ENCODE measurements at regions not wholly inside any gene's neighbourhood (a gene's known extent, or its start where the extent isn't known, plus 50 kb on each side); places are given as distances from the start of the nearest gene placed in this dataset.

- DNase-seq = no peak
These were observed 165.9 kb upstream of the PITX1 start for GRCh38 chr5:135199919-135200318.

DNA sequence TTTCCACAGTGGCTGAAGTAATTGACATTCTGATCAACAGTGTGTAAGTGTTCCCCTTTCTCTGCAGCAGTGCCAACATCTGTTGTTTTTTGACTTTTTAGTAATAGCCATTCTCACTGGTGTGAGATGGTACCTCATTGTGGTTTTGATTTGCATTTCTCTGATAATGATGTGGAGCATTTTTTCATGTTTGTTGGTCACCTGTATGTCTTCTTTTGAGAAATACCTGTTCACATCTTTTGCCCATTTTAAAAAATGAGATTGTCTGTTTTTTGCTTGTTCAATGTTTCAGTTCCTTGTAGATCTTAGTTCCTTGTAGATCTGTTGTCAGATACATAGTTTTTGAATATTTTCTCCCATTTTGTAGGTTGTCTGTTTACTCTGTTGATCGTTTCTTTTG, 162.5 kb upstream of the PITX1 start:
- DNase-seq = no peak

DNA sequence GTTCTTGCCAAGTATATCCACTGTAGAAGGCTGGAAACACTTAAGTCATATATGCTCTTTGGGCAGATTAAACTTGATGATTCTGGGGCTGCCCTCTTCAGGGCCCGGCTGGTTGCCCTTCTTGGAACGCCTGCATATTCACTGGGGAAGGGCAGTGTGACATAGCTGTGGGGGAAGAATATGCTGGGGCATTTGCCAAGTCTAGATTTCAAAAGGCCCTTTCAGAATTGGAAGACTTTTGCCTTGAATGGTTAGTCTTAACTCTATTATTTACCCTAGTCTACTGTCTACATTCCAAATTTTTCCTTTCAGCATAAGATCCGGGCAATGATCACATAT, 161.2 kb upstream of the PITX1 start:
- no peak for DNase-seq

DNA sequence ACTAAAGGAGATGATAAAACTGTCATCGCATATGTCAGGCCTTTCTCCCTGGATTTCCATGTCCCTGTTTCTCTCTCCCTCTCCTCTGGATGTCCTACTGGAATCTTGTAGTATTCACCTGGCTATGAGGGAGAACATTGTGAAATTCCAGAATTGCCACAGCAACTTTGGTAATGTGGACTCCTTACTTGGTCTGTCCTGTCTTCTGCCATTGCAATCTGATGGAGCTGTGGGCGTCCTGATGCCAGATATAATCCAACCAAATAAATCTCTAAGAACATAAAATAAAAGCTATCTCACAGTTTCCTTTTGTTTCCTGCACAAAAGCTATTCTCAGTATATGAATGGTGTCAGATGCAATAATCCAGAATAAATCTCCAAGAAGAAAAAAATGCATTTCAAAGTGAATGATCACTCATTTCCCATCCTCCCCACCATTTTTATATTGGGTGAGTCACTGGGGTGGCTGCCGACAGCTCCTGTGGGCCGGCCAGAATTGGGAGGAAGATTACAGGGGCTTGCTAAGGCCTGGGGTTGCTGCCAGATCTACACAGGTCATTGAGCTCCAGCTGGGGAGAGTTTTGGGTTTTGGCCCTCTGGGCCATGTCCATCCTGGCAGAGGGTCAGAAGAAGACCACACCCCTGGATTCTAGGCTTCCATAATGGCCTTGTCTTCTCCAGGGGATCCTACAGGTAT, 160.7 kb upstream of the PITX1 start:
- no peak for DNase-seq

- no peak for DNase-seq
These were observed 160.1 kb upstream of the PITX1 start for GRCh38 chr5:135194126-135194488.

- no peak for DNase-seq
These were observed 159.4 kb upstream of the PITX1 start for GRCh38 chr5:135193213-135194125.

GRCh38 chr5:135192351-135192750, 158.3 kb upstream of the PITX1 start:
- DNase-seq = no peak

- DNase-seq = peak; percentile 37 to 69 (median 58)
These were observed 157.2 kb upstream of the PITX1 start for GRCh38 chr5:135191084-135191826.

DNA sequence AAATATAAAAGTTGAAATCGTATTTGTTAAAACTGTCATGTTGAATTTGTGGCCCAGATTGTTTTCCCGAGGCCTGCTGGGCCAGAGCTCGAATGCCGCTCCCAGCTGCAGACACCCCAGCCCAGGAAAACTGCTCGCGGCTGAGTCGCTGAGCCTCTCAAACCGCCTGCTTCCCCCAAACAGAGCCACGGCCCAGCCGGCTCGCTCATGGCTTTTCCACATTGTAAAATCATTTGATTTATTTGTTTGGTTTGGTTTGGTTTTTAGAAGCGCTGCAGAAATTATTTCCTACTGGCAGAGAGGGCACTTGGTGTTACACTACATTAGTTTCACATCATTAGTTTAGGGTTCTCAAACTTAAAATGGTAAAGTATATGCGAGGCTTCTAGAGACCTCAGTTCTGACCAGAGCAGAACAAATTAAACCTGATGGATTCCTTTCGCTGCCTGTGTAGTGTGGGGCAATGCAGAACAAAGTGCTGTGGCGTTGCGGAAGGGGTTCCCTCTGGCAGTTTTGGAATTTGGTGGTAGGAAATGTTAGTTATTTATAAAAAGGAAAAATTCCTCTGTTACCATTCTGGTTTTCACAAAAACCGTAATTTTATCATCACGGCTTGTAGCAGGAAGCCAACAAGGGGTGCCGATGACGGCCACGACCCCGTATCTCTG, 156.5 kb upstream of the PITX1 start:
- no peak for DNase-seq

DNA sequence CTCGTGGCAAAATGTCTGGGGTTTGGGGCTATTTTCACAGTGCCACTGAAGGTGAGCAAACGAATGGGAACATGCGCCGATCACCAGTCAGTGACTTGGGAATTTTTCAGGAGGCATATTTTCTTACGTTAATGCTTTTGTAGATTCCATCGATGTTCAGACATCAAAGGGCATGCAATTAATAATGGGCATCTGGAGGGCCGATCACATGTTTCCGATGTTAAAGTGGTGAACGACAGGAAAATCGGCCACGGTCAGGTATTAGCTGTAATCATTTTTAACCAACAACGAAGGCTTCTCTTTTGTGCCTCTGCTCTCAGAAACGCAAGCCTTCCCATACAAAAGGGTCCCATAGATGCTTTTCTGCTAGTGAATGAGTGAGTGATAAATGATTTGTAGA, 155.0 kb upstream of the PITX1 start:
- DNase-seq = no peak

DNA sequence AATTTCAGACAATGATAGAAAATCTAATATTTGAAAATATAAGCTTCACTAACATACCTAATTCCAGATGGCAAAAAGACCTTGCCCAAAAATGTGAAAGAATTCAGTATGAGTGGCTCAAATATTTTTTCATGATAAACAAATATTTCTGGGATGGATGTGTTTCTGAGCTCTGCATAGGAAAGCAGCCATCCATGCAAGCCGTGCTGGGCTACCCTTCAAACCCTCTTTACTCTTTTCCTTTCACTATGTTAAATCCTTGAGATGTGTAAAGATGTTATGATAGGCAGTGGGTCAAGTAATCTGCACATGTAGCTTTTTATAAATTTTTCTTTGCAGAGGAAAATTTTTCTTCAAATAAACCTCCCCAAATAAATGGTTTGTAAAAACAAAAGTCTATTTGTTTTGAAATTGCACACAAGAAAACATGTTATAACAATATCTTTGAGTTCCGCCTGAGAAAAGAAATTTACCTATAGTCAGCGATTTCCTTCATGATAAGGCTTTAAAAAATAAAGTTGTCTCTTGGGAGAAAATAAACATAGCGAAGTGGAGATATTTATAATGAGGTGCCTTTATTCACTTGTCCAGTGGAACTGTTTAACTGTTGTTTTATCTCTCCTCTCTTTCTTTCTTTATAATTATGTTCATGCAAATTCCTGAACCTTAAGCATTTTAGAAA, 154.3 kb upstream of the PITX1 start:
- no peak for DNase-seq

DNA sequence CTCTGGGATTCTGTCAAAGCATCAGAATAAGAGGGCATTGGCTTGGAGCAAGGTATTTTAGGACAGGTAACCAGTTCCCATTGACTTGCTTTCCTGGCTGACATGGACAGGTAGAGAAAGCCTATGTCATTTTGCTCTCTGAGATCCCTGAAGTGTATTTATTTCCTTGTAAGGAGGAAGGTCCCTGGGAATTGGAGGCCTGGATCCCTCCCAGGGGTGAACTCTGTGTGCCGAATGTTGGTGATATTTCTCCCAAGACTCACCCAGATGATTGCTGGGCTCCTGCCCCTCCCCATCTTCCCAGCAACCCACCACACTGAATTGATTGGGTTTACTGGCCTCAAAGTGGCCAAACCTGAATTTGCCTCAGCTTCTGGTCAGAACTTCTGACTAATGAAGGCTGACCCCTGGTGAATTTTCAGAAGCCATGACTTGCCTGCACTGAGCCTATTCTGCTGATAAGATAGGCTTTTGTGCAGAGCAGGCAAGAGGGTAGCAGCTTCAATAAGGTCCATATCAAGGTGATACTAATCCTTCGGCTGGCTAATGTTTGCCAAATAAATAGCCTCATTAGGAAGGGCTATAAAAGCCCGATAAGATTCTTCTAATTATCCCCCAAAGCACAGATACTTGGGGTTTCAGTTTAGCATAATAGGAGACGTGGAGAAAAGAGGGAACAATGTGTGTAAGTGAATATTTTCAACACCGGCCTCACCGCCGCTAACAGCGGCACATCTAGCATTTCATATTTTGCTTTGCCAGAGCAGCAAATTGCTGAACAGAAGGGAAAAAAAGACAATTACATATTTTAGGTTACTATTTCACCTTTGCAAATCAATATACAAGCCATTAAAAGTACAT, 152.9 kb upstream of the PITX1 start:
- DNase-seq = no peak

GRCh38 chr5:135185481-135186065, 151.5 kb upstream of the PITX1 start:
- peak in 3 of 6 experiments; percentile 10 to 27 (median 18) for DNase-seq

GRCh38 chr5:135184646-135185045, 150.6 kb upstream of the PITX1 start:
- DNase-seq = no peak

DNA sequence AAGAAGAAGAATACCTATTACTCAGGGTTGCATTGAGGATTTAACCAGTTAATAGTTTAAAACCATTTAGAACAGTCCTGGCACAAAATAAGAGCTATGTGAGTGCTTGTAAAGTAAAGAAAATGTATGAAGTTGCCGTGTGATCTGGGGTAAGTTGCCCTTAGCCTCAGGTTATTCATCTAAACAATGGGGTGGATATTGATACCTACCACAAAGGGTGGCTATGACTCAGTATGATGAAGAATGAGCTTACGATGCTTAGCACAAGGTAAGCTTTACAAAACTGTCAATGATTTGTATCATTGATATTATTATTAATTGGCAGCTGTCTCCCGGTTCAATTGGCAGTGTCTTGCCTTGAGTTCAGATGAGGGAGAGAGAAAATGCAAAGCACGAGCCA, 149.4 kb upstream of the PITX1 start:
- DNase-seq = no peak

DNA sequence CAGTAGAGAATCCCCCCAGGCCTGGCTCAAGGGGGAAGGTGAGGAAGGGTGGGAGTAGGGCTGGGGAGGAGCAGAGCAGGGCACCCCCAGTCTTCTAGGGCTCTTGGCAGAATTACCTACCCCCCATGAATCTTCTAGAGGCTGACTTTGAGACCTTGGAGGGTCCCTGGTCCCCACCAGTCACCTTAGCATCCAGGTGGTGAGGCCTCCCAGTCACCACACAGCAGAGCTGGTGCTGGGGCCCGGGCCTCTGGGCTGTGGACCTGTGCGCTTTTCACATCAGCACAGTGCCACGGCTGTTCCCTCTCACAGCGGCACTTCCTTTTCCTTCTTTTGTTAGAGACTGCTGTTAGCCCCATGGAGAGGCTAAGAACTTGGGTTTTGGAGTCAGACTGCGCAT, 148.6 kb upstream of the PITX1 start:
- DNase-seq = no peak

DNA sequence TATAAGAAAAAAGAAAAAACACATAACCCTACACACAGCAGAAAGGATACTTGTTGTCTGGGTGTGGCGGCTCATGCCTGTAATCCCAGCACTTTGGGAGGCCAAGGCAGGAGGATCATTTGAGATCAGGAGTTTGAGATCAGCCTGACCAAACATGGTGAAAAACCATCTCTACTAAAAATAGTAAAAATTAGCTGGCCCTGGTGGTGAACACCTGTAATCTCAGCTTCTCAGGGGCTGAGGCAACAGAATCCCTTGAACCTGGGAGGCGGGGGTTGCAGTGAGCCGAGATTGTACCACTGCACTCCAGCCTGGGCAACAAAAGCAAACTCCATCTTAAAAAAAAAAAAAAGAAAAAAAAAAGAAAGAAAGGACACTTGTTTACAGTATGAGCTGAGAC, 147.6 kb upstream of the PITX1 start:
- DNase-seq = no peak

- DNase-seq = no peak
These were observed 145.4 kb upstream of the PITX1 start for GRCh38 chr5:135179308-135179980.

DNA sequence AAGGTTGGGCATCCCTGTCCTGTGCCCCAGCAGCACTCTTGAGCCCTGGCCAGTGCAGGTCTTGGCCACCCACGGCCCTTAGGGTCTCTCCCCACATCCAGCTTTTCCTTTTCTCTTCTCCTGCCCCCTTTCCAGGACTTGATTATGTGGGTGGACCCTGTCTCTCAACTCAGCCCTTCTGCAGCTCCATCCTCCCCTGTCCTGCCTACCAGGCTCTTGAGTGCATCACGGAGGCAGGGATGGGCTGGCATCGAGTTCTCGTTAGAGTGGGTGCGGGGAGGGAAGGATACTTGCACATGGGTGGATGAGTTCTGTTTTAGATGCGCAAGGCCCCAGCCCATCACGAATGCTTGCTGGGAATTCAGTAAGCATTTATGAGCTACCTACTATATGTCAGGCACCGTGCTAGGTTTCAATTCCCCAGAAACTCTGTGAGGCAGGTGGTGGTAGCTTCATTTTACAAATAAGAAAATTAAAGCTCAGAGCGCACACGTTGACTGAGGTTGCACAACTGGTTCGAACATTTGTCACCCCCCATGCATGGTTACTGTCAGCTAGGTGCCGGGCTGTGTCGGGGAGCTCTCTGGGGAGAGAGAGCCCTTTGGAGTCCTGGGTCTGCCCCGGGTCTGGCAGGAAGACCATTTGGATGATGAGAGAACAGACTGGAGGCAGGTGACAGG, 144.6 kb upstream of the PITX1 start:
- DNase-seq = no peak

- DNase-seq = no peak
These were observed 143.6 kb upstream of the PITX1 start for GRCh38 chr5:135177591-135177990.
